ENCODE measurements at regions not wholly inside any gene's neighbourhood (a gene's known extent, or its start where the extent isn't known, plus 50 kb on each side); places are given as distances from the start of the nearest gene placed in this dataset.
"Not testable (repeated sequence)": the region's sequence is repeated elsewhere in the genome, so short reads cannot be mapped to it uniquely, and the experiment has no call there.

DNA sequence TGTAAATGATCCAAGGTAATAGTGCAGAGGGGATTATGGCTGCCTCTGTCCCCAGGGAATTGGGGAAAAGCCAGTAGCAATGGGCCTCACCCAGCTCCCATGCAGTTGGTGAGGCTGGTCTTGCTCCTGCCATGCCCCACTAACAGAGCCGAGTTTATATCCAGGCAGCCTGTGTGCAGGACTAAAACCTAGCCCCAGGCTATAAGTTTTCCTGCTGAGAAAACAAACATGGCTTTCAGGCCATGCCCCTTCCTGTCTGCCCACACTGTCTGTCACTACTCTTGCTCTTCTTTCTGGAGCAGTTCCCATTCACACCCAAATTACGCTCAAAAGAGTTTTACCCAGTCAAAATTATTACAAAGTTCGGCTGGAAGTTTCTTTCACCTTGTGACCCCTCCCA is 73.5 kb upstream of the SPATA16 start:
- no peak for DNase-seq

DNA sequence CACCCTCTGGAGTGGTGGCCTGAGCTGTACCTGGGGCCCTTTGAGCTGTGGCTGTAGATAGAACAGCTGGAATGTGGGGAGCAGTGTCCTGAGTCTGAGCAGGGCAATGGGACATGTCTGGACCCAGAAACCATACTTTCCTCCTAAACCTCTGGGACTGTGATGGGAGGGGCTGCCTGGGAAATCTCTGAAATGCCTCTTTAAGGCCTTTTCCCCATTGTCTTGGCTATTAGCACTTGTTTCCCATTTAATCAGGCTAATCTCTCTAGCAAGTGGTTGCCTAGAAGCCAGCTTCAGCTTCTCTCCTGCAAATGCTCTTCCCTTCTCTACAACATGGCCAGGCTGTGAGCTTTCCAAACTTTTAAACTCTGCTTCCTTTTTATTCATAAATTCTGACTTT is 58.5 kb upstream of the SPATA16 start:
- DNase-seq, result no peak

DNA sequence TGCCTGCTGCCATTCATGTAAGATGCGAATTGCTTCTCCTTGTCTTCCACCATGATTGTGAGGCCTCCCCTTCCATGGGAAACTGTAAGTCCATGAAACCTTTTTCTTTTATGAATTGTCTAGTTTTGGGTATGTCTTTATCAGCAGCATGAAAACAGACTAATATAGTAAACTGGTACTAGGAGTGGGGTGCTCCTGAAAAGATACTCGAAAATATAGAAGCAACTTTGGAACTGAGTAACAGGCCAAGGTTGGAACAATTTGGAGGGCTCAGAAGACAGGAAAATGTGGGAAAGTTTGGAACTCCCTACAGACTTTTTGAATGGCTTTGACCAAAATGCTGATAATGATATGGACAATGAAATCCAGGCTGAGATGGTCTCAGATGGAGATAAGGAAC is 53.8 kb upstream of the SPATA16 start:
- not testable (repeated sequence) for DNase-seq

DNA sequence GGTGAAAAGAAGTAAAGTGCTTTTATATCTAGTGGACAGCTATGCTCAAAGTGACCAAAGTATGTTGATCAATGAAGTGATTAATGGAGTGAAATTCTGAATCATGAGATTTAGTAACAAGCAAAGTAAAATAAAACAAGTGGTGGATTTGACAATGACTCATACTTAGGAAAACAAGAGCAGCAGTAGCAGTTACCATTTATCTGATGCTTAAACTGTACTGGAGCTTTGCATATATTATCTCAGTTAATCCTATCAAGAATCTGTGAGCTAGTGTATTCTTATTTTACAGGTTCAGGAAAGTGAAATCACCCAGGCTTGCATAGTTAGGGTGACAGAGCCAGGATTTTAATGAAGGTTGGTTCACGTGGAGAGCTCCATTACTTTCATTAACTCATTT is 50.6 kb upstream of the SPATA16 start:
- DNase-seq, result no peak
